Endothelial cell (in vitro differentiated cells): ENCODE measurements at regions not wholly inside any gene's neighbourhood (a gene's known extent, or its start where the extent isn't known, plus 50 kb on each side); places are given as distances from the start of the nearest gene placed in this dataset.

ENCODE experiments used
- DNase-seq: peaks from one replicate; pipeline ENCODE4 v3.0.0; 2021; ENCODE audit warnings: low spot score
- H3K27ac Mint-ChIP-seq: one replicate; pipeline ENCODE4 v1.8.0; 2021; ENCODE audit warnings: mixed read lengths, inconsistent platforms; ENCODE audit not compliant: unreplicated experiment
- H3K27me3 Mint-ChIP-seq: one replicate; pipeline ENCODE4 v1.8.0; 2021; ENCODE audit warnings: mild to moderate bottlenecking, moderate library complexity, mixed read lengths, inconsistent platforms; ENCODE audit not compliant: unreplicated experiment
- H3K36me3 Mint-ChIP-seq: one replicate; pipeline ENCODE4 v1.8.0; 2021; ENCODE audit warnings: mild to moderate bottlenecking, low read depth, mixed read lengths, inconsistent platforms; ENCODE audit not compliant: unreplicated experiment
- H3K4me1 Mint-ChIP-seq: one replicate; pipeline ENCODE4 v1.8.0; 2021; ENCODE audit warnings: mild to moderate bottlenecking, mixed read lengths, inconsistent platforms; ENCODE audit not compliant: unreplicated experiment
- H3K4me3 Mint-ChIP-seq: one replicate; pipeline ENCODE4 v1.8.0; 2021; ENCODE audit warnings: mild to moderate bottlenecking, mixed read lengths, inconsistent platforms; ENCODE audit not compliant: unreplicated experiment
- H3K9me3 Mint-ChIP-seq: one replicate; pipeline ENCODE4 v1.8.0; 2021; ENCODE audit warnings: mixed read lengths, inconsistent platforms; ENCODE audit not compliant: unreplicated experiment
- TF ChIP-seq, protein P1 (sequence below): fragments of 200-600 bp; sonication (generic); IDR thresholded peaks from one replicate; pipeline ENCODE4 v1.5.0; 2021; ENCODE audit warnings: antibody characterized with exemption; ENCODE audit not compliant: unreplicated experiment

- H3K27me3 Mint-ChIP-seq: peaks cover 3% of the 10 kb centered on the region
- TF ChIP-seq, protein P1, sequence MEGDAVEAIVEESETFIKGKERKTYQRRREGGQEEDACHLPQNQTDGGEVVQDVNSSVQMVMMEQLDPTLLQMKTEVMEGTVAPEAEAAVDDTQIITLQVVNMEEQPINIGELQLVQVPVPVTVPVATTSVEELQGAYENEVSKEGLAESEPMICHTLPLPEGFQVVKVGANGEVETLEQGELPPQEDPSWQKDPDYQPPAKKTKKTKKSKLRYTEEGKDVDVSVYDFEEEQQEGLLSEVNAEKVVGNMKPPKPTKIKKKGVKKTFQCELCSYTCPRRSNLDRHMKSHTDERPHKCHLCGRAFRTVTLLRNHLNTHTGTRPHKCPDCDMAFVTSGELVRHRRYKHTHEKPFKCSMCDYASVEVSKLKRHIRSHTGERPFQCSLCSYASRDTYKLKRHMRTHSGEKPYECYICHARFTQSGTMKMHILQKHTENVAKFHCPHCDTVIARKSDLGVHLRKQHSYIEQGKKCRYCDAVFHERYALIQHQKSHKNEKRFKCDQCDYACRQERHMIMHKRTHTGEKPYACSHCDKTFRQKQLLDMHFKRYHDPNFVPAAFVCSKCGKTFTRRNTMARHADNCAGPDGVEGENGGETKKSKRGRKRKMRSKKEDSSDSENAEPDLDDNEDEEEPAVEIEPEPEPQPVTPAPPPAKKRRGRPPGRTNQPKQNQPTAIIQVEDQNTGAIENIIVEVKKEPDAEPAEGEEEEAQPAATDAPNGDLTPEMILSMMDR: no peak
- H3K9me3 Mint-ChIP-seq: peaks cover 9% of the 10 kb centered on the region
- H3K36me3 Mint-ChIP-seq: peaks cover 7% of the 10 kb centered on the region
- no peak overlapping the region for H3K27ac Mint-ChIP-seq
- H3K4me1 Mint-ChIP-seq: no peaks in the 10 kb centered on the region
- no peak for DNase-seq
- no peak overlapping the region for H3K4me3 Mint-ChIP-seq
Observed at GRCh38 chr14:40467969-40468368, 1035.7 kb upstream of the FBXO33 start.

DNA sequence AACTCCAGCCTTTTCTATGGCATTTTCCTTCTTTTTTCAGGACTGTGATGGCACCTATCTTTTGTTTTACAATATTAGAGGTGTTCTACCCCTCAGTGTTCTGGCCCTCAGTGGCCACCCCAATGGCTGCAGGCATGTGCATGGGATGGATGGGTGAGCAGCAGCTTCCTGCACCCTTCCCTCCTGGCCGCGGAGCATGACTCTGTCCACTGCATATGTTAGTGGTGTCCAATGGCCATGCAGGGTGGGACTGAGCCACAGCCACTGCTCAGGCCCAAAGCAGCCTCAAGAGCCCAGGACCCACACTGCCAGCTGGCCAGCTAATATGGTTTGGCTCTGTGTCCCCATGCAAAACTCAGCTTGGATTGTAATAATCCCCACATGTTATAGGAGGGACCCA, 1032.3 kb upstream of the FBXO33 start:
- H3K27ac Mint-ChIP-seq: no peak overlapping the region
- no peaks in the 10 kb centered on the region for H3K4me1 Mint-ChIP-seq
- no peak for DNase-seq
- peaks cover 3% of the 10 kb centered on the region for H3K9me3 Mint-ChIP-seq
- peaks cover 3% of the 10 kb centered on the region for H3K27me3 Mint-ChIP-seq
- TF ChIP-seq, protein P1: no peak
- H3K36me3 Mint-ChIP-seq: peaks cover 7% of the 10 kb centered on the region
- no peak overlapping the region for H3K4me3 Mint-ChIP-seq

DNA sequence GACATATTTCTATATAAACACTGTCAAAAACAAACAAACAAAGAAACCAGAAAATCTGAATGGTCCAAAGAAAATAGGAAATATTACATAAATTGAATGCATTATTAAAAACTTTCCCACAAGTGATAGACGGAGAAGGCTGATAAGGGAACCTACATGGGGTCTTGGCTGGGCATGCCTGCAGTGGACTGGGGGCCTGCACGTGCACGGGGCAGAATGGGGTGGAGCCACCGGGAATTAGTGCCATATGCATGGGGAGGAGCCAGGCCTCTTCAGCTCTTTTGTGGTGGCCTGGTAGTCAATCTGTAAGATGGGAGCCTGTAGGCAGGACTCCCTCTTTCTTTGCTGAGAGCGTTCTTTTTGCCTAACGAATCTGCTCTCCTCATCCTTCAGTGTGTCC, 1031.7 kb upstream of the FBXO33 start:
- Mint-ChIP-seq H3K36me3 (peaks cover 7% of the 10 kb centered on the region), H3K27me3 (peaks cover 3% of the 10 kb centered on the region), H3K9me3 (peaks cover 3% of the 10 kb centered on the region)

GRCh38 chr14:40452674-40453073, 1020.4 kb upstream of the FBXO33 start:
- TF ChIP-seq, protein P1: no peak
- Mint-ChIP-seq H3K9me3 (no peaks in the 10 kb centered on the region), H3K27ac (no peak overlapping the region), H3K4me1 (peaks cover under 1% of the 10 kb centered on the region), H3K4me3 (no peak overlapping the region), H3K36me3 (no peaks in the 10 kb centered on the region), H3K27me3 (no peaks in the 10 kb centered on the region)
- no peak for DNase-seq

More for the DNA sequence above, 1031.7 kb upstream of the FBXO33 start:
- Mint-ChIP-seq H3K27ac (no peak overlapping the region), H3K4me1 (no peaks in the 10 kb centered on the region), H3K4me3 (no peak overlapping the region)
- DNase-seq: no peak
- TF ChIP-seq, protein P1: no peak

DNA sequence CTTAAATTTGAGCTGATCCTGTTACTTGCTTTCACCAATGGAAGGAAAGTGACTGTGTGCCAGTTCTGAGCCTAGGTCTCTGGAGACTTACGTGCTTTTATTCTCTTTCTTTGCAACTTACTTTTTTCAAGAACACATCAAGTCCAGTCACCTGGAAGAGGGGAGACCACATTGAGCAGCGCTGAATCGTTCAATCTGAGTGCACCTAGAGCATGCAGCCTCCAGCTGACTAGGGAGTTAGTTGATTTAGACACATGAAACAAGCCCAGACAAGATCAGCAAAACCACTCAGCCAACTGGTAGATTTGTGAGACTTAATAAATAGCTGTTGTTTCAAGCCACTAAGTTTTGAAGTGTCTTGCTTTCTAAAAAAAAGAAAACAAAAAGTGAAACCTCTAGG, 1014.8 kb upstream of the FBXO33 start:
- DNase-seq: no peak
- Mint-ChIP-seq H3K36me3 (no peaks in the 10 kb centered on the region), H3K9me3 (no peaks in the 10 kb centered on the region), H3K4me3 (no peak overlapping the region), H3K27ac (no peak overlapping the region), H3K4me1 (peaks cover 10% of the 10 kb centered on the region), H3K27me3 (no peaks in the 10 kb centered on the region)
- TF ChIP-seq, protein P1: no peak
